Stomach (tissue), 8 donors: ENCODE measurements at regions not wholly inside any gene's neighbourhood (a gene's known extent, or its start where the extent isn't known, plus 50 kb on each side); places are given as distances from the start of the nearest gene placed in this dataset.

ENCODE experiments used
- DNase-seq, 2 donors: peaks; one replicate each; pipeline versions ENCODE4 v3.0.0 to v3.0.0-alpha.2; 2013 to 2019
- H3K27ac ChIP-seq, 5 donors: fragments of 200-600 bp in 4 of 5; sonication (generic) in 4 of 5; one replicate each; pipeline ENCODE4 v1.5.1; 2013 to 2019; ENCODE audit warnings: mild to moderate bottlenecking in 1 of 5, moderate library complexity in 1 of 5
- H3K27me3 ChIP-seq, 3 donors: fragments of 200-600 bp; sonication (generic); one replicate each; pipeline ENCODE4 v1.5.1; 2017 to 2019; ENCODE audit warnings: mixed run types in 1 of 3
- H3K36me3 ChIP-seq, 4 donors: fragments of 200-600 bp; sonication (generic); 1 replicate in 3 of 4; 2 replicates in 1 of 4; pipeline ENCODE4 v1.5.1; 2016 to 2019
- H3K4me1 ChIP-seq, 4 donors: fragments of 200-600 bp; sonication (generic); one replicate each; pipeline ENCODE4 v1.5.1; 2016 to 2019
- H3K4me3 ChIP-seq, 4 donors: fragments of 200-600 bp; sonication (generic) in 3 of 4; one replicate each; pipeline ENCODE4 v1.5.1; 2016 to 2019; ENCODE audit warnings: mild to moderate bottlenecking in 1 of 4
- H3K9me3 ChIP-seq, 4 donors: fragments of 200-600 bp; sonication (generic); one replicate each; pipeline ENCODE4 v1.5.1; 2016 to 2019
- CTCF ChIP-seq, 7 experiments: fragments of 450-650 bp in 4 of 7; fragments of 200-600 bp in 3 of 7; sonication (generic) in 3 of 7; IDR thresholded peaks; one replicate each; pipeline ENCODE4 v1.5.1; 2016 to 2019; ENCODE audit warnings: antibody characterized with exemption in 7 of 7, control low read depth in 2 of 7, mild to moderate bottlenecking in 1 of 7
- EP300 ChIP-seq: sonication (generic); formaldehyde crosslinking; IDR thresholded peaks from one replicate; pipeline ENCODE4 v1.6.1; 2017; ENCODE audit warnings: antibody characterized with exemption
- POLR2A ChIP-seq, 4 donors: fragments of 450-650 bp; IDR thresholded peaks; one replicate each; pipeline ENCODE4 v1.6.1; 2016; ENCODE audit warnings: antibody characterized with exemption in 4 of 4, control low read depth in 2 of 4, mild to moderate bottlenecking in 1 of 4, moderate library complexity in 1 of 4
- POLR2AphosphoS5 ChIP-seq, 3 donors: sonication (generic); formaldehyde crosslinking; IDR thresholded peaks; one replicate each; pipeline ENCODE4 v1.6.1; 2016; ENCODE audit warnings: antibody characterized with exemption in 3 of 3
- WGBS, 5 donors: extraction: QIAGEN DNeasy Blood & Tissue Kit in 3 of 5; methylation state at CpG; one replicate each; pipeline versions ENCODE4 v1.1.5 to v1.1.7; 2013 to 2018; 5-methylcytosine and 5-hydroxymethylcytosine counted together
- intact Hi-C: fragments of 100-400 bp; cut with DNase I; formaldehyde crosslinking; loops from one replicate; pipeline ENCODE4 v1.15.1; 2023; ENCODE audit warnings: low total_unique reads
- donor health status: healthy with polysubstance abuse.
- donor health status: Bipolar disorder and iron deficiency.
- donor health status: healthy.

DNA sequence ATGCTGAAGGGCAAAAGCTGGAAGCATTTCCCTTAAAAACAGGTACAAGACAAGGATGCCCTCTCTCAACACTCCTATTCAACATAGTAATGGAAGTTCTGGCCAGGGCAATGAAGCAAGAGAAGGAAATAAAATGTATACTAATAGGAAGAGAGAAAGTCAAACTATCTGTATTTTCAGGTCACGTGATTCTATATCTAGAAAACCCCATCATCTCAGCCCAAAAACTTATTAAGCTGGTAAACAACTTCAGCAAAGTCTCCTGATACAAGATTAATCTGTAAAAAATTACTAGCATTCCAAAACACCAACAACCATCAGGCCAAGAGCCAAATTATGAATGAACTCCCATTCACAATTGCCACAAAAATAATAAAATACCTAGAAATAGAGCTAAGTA is 213.2 kb upstream of the CNTNAP5 start:
- no peak overlapping the region for H3K4me3 ChIP-seq
- H3K9me3 ChIP-seq: peaks cover 0 to 35% (median 15%) of the 10 kb centered on the region in 4 donors
- intact Hi-C loops: no loop called here
- DNase-seq: no peak
- no peaks in the 10 kb centered on the region for H3K4me1 ChIP-seq
- no peak for TF ChIP-seq POLR2A (IDR thresholded peaks at IDR 0.05)
- TF ChIP-seq CTCF (IDR thresholded peaks at IDR 0.05): no peak
- no peak for TF ChIP-seq POLR2AphosphoS5 (IDR thresholded peaks at IDR 0.05)
- TF ChIP-seq EP300: no peak
- no peak overlapping the region for H3K27ac ChIP-seq
- 49 to 75% (median 70%) methylated on average over 1 of the region's 1 CpG for WGBS, 5 donors
- H3K36me3 ChIP-seq: no peaks in the 10 kb centered on the region
- H3K27me3 ChIP-seq: no peaks in the 10 kb centered on the region

GRCh38 chr2:123816203-123816602 is 208.9 kb upstream of the CNTNAP5 start:
- TF ChIP-seq CTCF (IDR thresholded peaks at IDR 0.05): no peak
- no peak for TF ChIP-seq EP300
- no peak for TF ChIP-seq POLR2A (IDR thresholded peaks at IDR 0.05)
- no peak for TF ChIP-seq POLR2AphosphoS5 (IDR thresholded peaks at IDR 0.05)
- intact Hi-C loops: no loop called here
- Histone ChIP-seq H3K4me3 (no peak overlapping the region), H3K27me3 (no peaks in the 10 kb centered on the region), H3K27ac (no peak overlapping the region), H3K4me1 (no peaks in the 10 kb centered on the region), H3K36me3 (no peaks in the 10 kb centered on the region), H3K9me3 (no peaks in the 10 kb centered on the region)
- no peak for DNase-seq
- WGBS, 5 donors: 40 to 73% (median 42%) methylated on average over 1 of the region's 1 CpG

- H3K4me3 ChIP-seq: no peak overlapping the region
- H3K36me3 ChIP-seq: no peaks in the 10 kb centered on the region
- no peak overlapping the region for H3K27ac ChIP-seq
- TF ChIP-seq POLR2A (IDR thresholded peaks at IDR 0.05) (no peak), EP300 (no peak), POLR2AphosphoS5 (IDR thresholded peaks at IDR 0.05) (no peak), CTCF (IDR thresholded peaks at IDR 0.05) (no peak)
- no peaks in the 10 kb centered on the region for H3K27me3 ChIP-seq
- intact Hi-C loops: no loop called here
- no peak for DNase-seq
- no peaks in the 10 kb centered on the region for H3K9me3 ChIP-seq
- H3K4me1 ChIP-seq: no peaks in the 10 kb centered on the region
Measured at GRCh38 chr2:123816928-123817327, 208.2 kb upstream of the CNTNAP5 start.

DNA sequence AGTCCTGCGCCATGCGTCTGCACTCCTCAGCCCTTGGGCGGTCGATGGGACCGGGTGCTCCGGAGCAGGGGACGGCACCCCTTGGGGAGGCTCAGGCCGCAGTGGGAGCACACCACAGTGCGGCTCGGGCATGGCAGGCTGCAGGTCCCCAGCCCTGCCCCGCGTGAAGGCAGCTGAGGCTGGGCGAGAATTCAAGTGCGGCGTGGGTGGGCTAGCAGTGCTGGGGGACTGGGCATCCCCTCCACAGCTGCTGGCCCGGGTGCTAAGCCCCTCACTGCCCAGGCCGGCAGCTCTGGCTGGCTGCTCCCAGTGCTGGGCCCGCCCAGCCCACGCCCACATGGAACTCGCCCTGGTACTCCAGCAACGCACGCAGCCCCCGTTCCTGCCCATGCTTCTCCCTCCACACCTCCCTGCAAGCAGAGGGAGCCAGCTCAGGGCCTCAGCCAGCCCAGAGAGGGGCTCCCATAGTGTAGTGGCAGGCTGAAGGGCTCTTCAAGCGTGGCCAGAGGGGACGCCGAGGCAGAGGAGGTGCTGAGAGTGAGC is 198.3 kb upstream of the CNTNAP5 start:
- TF ChIP-seq POLR2AphosphoS5 (IDR thresholded peaks at IDR 0.05) (no peak), POLR2A (IDR thresholded peaks at IDR 0.05) (no peak), EP300 (no peak), CTCF (IDR thresholded peaks at IDR 0.05) (no peak)
- DNase-seq: no peak
- H3K4me3 ChIP-seq: no peak overlapping the region
- H3K9me3 ChIP-seq: peaks cover 3 to 20% (median 16%) of the 10 kb centered on the region in 4 donors
- no peak overlapping the region for H3K27ac ChIP-seq
- no peaks in the 10 kb centered on the region for H3K4me1 ChIP-seq
- intact Hi-C loops: no loop called here
- 93 to 97% (median 95%) methylated on average over 17 to 26 of the region's 26 CpGs for WGBS, 5 donors
- no peaks in the 10 kb centered on the region for H3K36me3 ChIP-seq
- H3K27me3 ChIP-seq: no peaks in the 10 kb centered on the region
